Heart left ventricle (tissue), 13 donors: ENCODE measurements at regions not wholly inside any gene's neighbourhood (a gene's known extent, or its start where the extent isn't known, plus 50 kb on each side); places are given as distances from the start of the nearest gene placed in this dataset.

Experiments
- CTCF ChIP-seq, 12 donors: fragments of 200-600 bp; sonication (generic) in 4 of 12; IDR thresholded peaks; one replicate each; pipeline versions ENCODE4 v1.5.0 to v1.8.0; 2018 to 2022; ENCODE audit warnings: antibody characterized with exemption in 12 of 12, mild to moderate bottlenecking in 5 of 12
- POLR2A ChIP-seq, 2 donors: fragments of 450-650 bp; IDR thresholded peaks; one replicate each; pipeline ENCODE4 v1.6.1; 2017; ENCODE audit warnings: antibody characterized with exemption in 2 of 2, mild to moderate bottlenecking in 2 of 2, moderate library complexity in 2 of 2
- donor health status: ischemic (EF 13 %, LVEDD 7.1; RV severe dilation, severe dysfunction).
- donor health status: DM: no; HTN: yes; CAD: no.
- donor health status: DM: no; HTN: no; CAD: no.
- donor health status: ischemic (EF 25% LVEDD 6.9; RV normal size, moderate dysfunction).
- donor health status: ischemic (EF 25% LVEDD 5.7; RV mildly dilated, moderate dysfunction).
- donor health status: ischemic (EF 35%, LVEDD 5.7; RV mildly dilated, moderate dysfunction).
- donor health status: nonischemic (EF 11% LVEDD 7.7; RV severe dilation, severe dysfunction).
- donor health status: DM: yes; HTN: yes; CAD: no.
- donor health status: PGD.
- donor health status: ischemic (EF 29% LVEDD 5.4; RV normal size, mild dysfunction).
- donor health status: nonischemic (EF 23%, LVEDD 6.1; RV moderate dilation, normal function).

GRCh38 chr15:94655249-94655880 is 424.0 kb downstream of the MCTP2 start:
- TF ChIP-seq CTCF (IDR thresholded peaks at IDR 0.05) (no peak), POLR2A (IDR thresholded peaks at IDR 0.05) (no peak)
